AG10803 (cell line): ENCODE measurements at regions not wholly inside any gene's neighbourhood (a gene's known extent, or its start where the extent isn't known, plus 50 kb on each side); places are given as distances from the start of the nearest gene placed in this dataset.
A peak's percentile ranks its signal among the peaks of the same experiment; 100 is the strongest.

Source experiments
- DNase-seq: peaks from one replicate; pipeline ENCODE4 v3.0.0; 2010; ENCODE audit warnings: low read depth
- H3K4me3 ChIP-seq: 2 replicates; pipeline ENCODE4 v1.5.1; 2011; ENCODE audit warnings: mild to moderate bottlenecking, low read length, control low read depth
- TF ChIP-seq, protein P1 (sequence below): conservative IDR thresholded peaks from 2 replicates; pipeline ENCODE4 v1.5.1; 2011; ENCODE audit warnings: mild to moderate bottlenecking, low read length, control low read depth, inconsistent platforms

DNA sequence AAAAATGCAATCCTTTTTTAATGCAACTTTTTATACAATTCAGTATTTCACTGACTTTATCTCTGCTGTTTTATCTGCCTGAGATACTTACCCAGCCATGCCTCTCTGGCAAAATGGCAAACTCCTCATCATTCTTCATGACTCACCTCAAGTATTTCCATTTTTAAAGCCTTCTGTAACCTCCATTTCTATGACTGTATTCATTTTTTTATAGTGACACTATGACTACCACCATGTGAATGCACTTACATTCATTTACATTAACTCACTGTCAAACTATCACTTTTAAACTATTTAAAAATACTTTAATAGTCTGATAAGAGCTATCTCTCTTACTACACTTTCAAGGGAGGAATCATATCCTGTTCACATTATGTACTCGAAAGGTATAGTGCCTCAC, 99.4 kb upstream of the SCN7A start:
- TF ChIP-seq, protein P1, sequence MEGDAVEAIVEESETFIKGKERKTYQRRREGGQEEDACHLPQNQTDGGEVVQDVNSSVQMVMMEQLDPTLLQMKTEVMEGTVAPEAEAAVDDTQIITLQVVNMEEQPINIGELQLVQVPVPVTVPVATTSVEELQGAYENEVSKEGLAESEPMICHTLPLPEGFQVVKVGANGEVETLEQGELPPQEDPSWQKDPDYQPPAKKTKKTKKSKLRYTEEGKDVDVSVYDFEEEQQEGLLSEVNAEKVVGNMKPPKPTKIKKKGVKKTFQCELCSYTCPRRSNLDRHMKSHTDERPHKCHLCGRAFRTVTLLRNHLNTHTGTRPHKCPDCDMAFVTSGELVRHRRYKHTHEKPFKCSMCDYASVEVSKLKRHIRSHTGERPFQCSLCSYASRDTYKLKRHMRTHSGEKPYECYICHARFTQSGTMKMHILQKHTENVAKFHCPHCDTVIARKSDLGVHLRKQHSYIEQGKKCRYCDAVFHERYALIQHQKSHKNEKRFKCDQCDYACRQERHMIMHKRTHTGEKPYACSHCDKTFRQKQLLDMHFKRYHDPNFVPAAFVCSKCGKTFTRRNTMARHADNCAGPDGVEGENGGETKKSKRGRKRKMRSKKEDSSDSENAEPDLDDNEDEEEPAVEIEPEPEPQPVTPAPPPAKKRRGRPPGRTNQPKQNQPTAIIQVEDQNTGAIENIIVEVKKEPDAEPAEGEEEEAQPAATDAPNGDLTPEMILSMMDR = no peak
- no peak overlapping the region for H3K4me3 ChIP-seq
- peak; percentile 51 for DNase-seq

- DNase-seq = no peak
- TF ChIP-seq, protein P1 = no peak
- no peak overlapping the region for H3K4me3 ChIP-seq
Measured at GRCh38 chr2:166592750-166593149, 98.7 kb upstream of the SCN7A start.

- no peak overlapping the region for H3K4me3 ChIP-seq
- DNase-seq = no peak
- TF ChIP-seq, protein P1 = no peak
Measured at GRCh38 chr2:166591226-166591625, 97.2 kb upstream of the SCN7A start.

GRCh38 chr2:166573391-166573790, 79.3 kb upstream of the SCN7A start:
- H3K4me3 ChIP-seq = no peak overlapping the region
- DNase-seq = peak; percentile 8
- TF ChIP-seq, protein P1 = no peak

DNA sequence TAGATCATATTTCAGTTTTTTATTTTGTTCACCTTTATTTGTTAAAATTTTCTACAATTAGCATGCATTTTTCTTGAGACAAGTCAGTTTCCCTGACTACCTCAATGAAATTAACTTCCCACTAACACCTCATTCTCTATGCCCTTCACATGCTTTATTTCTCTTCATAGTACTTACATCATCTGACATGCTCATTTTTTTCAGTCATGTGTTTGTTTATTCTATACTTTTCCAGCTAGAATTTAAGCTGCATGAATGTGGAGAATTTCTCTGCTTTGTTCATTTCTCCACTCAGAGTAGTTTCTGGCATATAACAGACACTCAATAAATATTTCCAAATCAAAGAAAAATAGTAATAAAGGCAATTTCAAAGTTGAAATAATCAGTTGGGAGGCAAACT, 78.9 kb upstream of the SCN7A start:
- TF ChIP-seq, protein P1 = no peak
- H3K4me3 ChIP-seq = no peak overlapping the region
- DNase-seq = no peak

GRCh38 chr2:166568409-166568808, 74.4 kb upstream of the SCN7A start:
- H3K4me3 ChIP-seq = no peak overlapping the region
- TF ChIP-seq, protein P1 = no peak
- no peak for DNase-seq

DNA sequence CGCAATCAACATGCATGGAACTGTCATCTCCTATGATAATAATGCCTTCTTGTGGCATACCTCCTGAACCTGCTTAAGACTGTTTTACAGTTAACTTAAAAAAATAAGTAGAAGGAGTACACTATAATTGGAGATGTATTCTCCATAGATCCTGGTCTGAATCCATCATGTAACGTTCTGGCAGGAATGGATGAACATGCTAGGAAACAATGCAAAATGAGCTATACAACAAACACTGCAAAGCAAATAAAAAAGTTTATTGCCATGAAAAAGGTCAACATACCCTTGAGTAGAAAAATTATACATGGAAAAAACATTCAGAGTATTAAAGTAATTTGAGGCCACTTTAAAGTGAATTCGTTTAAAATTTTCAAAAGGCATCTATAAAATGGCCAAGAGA, 71.5 kb upstream of the SCN7A start:
- no peak for DNase-seq
- no peak overlapping the region for H3K4me3 ChIP-seq
- TF ChIP-seq, protein P1 = no peak
